GM21825 (cell line): ENCODE measurements at regions not wholly inside any gene's neighbourhood (a gene's known extent, or its start where the extent isn't known, plus 50 kb on each side); places are given as distances from the start of the nearest gene placed in this dataset.
"Not testable (repeated sequence)": the region's sequence is repeated elsewhere in the genome, so short reads cannot be mapped to it uniquely, and the experiment has no call there.

ENCODE experiments used
- ATAC-seq: cut with Tn5 transposase; IDR thresholded peaks from one replicate; pipeline ENCODE4 v1.9.1; 2021; ENCODE audit warnings: mild to moderate bottlenecking, moderate library complexity; ENCODE audit not compliant: unreplicated experiment

DNA sequence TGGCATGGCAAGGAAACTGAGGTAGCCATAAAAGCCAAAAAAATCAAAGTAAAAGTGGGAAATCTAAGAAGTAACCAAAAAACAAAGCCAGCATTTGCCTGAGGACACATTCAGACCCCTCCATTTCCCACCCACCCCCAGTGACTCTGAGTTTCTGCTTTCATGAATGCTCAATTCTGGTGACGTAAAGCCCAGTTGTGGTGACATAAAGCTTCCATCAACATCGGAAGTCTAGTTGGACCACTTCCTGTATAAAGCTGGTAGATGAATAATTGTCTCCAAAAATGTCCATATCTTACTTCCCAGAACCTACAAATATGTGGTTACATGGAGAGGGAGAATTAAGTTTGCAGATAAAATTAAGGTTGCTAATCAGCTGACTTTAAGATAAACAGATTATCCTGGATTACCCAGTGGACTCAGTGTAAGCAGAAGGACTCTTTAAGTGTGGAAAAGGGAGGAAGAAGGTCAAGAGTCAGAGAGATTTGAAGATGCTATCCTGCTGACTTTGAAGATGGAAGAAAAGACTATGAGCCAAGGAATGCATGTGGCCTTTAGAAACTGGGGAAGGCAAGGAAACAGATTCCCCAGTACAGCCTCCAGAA is 62.0 kb upstream of the ST3GAL6 start:
- ATAC-seq: no peak

DNA sequence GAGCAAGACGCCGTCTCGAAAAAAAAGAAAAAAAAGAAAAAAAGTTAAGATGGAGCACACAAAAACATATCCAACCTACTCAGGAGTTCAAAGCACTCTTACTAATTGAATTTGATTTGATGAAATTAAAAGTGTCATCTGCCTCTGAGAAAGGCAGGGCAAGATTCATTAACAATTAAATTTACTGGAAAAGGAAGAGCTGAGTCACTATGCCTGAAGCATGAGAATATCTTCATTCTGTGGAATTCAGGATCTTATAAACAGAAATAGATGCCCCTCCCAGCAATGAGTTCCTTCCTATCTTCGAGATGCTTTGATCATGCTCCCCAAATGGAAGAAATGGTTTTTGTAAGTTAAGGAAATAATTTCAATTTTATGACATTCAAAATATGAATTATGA is 61.0 kb upstream of the ST3GAL6 start:
- no peak for ATAC-seq

DNA sequence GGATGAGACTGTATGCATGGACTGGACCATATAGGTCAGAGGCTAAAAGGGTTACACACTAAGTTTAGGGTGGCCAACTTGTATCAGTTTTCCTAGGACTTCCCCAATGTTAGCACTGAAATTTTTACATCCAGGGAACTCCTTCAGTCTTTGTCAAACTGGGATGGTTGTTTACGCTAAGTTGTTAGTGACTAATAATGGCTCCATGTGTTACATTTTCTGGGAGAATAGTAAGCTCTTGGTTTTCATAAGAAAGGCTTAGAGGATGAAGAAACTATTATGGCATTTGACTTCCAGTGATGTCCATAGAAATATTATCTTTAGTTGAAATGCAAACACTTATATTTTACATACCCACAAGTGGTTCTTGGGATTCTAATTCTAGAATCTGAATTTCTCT is 57.9 kb upstream of the ST3GAL6 start:
- ATAC-seq: no peak

DNA sequence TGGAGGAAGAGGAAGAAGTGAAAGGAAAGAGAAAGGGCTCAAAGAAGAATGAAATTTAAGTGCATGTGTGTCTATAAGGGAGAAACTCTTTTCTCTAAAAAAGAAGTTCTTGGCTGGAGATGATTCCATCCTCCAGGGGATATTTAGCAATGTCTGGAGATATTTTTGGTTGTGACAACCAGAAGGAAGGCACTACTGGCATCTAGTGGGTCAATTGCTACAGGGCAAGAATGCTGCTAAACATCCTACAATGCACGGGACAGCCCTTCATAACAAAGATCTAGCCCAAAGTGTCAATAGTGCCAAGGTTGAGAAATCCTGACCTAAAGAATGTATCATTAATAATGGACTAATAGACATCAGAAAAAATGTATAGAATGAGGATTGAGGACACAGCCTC is 57.4 kb upstream of the ST3GAL6 start:
- ATAC-seq: no peak

DNA sequence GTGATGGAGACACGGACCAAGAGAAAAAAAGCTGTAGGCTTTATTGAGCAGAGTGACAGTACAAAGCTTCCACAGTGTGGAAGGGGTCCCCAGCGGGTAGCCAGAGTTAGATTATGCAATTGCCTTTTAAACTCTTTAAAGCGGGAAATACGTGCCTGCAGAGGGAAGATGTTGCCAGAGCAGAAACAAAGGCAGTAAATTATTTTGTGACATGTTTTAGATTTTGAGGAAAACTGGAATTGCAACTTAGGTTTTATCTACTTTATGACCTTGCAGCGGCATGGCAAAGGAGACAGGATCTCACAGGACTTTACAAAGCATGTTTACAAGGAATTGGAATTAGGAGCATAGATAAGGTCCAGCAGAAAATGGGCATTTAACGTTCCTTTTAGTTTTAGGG is 54.5 kb upstream of the ST3GAL6 start:
- not testable (repeated sequence) for ATAC-seq

DNA sequence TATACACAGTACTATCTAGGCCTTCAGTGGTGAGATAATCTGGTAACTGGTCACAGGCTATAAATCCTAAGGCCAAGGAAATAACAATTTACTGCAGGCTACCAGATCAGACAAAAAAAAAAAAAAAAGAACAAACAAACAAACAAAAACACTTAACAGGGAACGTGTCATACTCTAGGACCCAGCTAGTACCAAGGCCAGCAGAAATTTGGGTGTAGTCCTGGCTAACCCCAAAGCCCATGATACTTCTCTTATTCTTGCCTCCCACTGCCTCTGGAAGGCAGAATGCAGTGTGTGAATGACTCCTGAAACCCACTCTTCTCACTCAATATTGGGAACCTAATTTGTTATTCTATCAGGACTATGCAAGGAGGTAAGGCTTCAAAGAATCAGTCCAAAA is 53.7 kb upstream of the ST3GAL6 start:
- no peak for ATAC-seq

DNA sequence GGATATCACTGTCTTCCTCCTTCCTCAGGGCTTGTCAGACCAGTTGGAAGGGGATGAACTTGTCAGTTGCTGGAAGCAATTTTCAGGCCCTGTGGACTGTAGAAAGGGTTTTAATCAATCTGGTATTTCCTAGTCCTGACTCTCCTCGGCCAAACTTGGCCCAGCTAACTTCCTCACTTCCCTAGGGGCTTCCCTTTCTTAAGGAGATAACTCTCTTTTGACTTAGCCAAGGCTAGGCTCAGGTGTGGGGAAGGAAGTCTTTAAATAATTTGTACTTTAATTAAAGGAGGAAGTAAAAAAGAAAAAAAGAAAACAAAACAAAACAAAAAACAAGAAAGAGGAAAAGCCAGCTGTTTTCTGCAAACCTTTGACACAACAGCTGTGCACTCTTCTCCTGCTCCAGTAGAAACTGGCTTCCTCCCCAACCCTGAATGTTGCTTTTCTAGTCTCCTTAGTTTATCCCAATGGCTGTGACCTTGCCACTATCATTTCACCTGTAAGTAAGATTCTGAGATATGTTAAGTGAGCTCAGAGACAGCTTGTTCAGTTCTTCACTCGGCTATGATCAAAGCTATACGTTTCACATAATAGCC is 53.0 kb upstream of the ST3GAL6 start:
- ATAC-seq: no peak

DNA sequence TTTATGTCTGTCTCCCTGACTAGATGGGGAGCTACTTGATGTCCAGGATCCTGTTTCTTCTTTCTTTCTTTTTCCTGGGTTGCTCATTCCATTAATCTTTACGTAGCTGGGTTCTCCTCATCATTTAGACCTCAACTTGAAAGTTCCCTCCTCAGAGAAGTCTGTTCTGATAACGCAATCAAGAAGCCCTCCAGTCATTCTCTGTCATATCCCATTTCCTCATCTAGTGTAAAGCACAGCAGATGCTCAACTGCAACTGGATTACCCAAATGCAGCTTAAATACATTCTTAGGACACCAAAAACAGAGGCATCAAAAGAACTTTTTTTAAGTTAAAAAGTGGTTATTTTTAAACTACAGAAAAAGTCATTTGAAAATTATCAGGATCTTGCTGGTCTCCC is 51.7 kb upstream of the ST3GAL6 start:
- ATAC-seq: no peak

DNA sequence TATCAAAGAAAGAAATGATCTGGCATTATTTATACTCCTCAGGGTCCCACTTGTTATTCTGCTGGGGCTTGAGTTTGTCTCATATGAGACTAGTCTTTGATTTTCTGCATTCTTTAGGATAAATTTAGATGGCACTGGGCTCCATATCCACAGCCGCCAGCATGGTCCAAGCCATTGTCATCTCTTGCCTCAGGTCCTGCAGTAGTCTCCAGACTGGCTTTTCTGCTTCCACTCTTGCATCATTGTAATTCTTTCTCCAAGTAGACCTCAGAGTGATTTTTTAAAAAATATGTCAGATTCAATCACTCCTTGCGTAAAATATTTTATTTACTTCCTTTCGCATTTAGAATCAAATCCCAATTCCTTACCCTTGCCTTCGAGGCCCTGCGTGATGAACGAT is 50.4 kb upstream of the ST3GAL6 start:
- no peak for ATAC-seq

DNA sequence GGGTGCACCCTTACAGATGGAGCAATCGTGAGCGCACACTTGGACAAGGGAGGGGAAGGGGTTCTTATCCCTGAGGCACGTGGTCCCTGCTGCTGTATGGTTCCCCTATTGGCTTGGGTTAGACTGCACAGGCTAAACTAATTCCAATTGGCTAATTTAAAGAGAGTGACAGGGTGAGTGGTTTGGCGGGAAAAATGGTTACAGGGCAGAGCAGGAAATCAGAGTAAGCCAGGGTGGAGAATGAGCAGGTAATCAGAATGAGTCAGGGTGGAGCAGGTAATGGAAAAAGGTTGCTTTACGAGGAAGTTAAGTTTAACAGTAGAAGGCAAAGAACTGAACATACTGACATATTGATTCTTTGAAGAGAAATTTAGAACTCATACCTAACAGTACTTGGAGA is 49.8 kb upstream of the ST3GAL6 start:
- not testable (repeated sequence) for ATAC-seq
